Endothelial cell of umbilical vein (primary cell): ENCODE measurements at regions not wholly inside any gene's neighbourhood (a gene's known extent, or its start where the extent isn't known, plus 50 kb on each side); places are given as distances from the start of the nearest gene placed in this dataset.

ENCODE experiments used
- BruUV-seq: library from RNA; stranded (reverse); fragments of 400-500 nt; replicated peaks from 2 replicates; lab custom pipeline; 2021; lab: Mats Ljungman, UMichigan
- CTCF ChIA-PET: fragments of 300-600, 350-600 bp; sonication (Branson Sonifier 250); formaldehyde crosslinking; loops from one replicate; lab custom pipeline; 2021; ENCODE audit warnings: antibody characterized with exemption, inconsistent platforms; lab: Charles Lee
- POLR2A ChIA-PET: fragments of 300-600, 350-600 bp; sonication (Branson Sonifier 250); formaldehyde crosslinking; loops from one replicate; lab custom pipeline; 2021; ENCODE audit warnings: antibody characterized with exemption, inconsistent platforms; lab: Charles Lee
- DNase-seq: peaks from one replicate; pipeline ENCODE4 v3.0.0-alpha.2; 2011; ENCODE audit warnings: low read depth, low spot score
- FAIRE-seq: peaks from 2 replicates; lab custom pipeline; 2011; peaks lifted over from hg19 to GRCh38; lab: Jason Lieb, UNC
- H2AFZ ChIP-seq: 2 replicates; pipeline ENCODE4 v1.6.0; 2012; ENCODE audit warnings: low read depth, low read length, control low read depth, inconsistent platforms
- H3K27ac ChIP-seq: 2 replicates; pipeline ENCODE4 v1.5.1; 2011; ENCODE audit warnings: low read depth, mild to moderate bottlenecking, control low read depth, low read length, moderate library complexity; ENCODE audit not compliant: insufficient read depth
- H3K27me3 ChIP-seq, 2 experiments: 2 replicates each; pipeline versions ENCODE4 v1.6.0 to v1.6.1; 2011; ENCODE audit warnings: low read length in 2 of 2, mixed read lengths in 1 of 2; ENCODE audit not compliant: control insufficient read depth in 2 of 2, insufficient read depth in 2 of 2
- H3K36me3 ChIP-seq, 2 experiments: 2 replicates in 1 of 2; 3 replicates in 1 of 2; pipeline ENCODE4 v1.5.1; 2011; ENCODE audit warnings: low read length in 2 of 2, mild to moderate bottlenecking in 1 of 2, moderate library complexity in 1 of 2; ENCODE audit not compliant: control insufficient read depth in 2 of 2, insufficient read depth in 2 of 2; ENCODE audit errors: extremely low read depth in 1 of 2
- H3K4me1 ChIP-seq: 3 replicates; pipeline ENCODE4 v1.5.1; 2011; ENCODE audit warnings: mild to moderate bottlenecking, low read length; ENCODE audit not compliant: control insufficient read depth, insufficient read depth; ENCODE audit errors: extremely low read depth
- H3K4me2 ChIP-seq: 2 replicates; pipeline ENCODE4 v1.6.1; 2011; ENCODE audit warnings: low read length, control low read depth, mixed read lengths; ENCODE audit not compliant: insufficient read depth
- H3K4me3 ChIP-seq, 3 experiments: fragments of 200-600 bp in 1 of 3; sonication (generic), shearing (Covaris generic) in 1 of 3; replicated peaks in 1 of 3; 2 replicates each; pipeline ENCODE4 v1.5.1; 2011 to 2016; ENCODE audit warnings: control low read depth in 3 of 3, low read length in 3 of 3, mild to moderate bottlenecking in 2 of 3, inconsistent platforms in 1 of 3, low read depth in 1 of 3, moderate library complexity in 1 of 3; ENCODE audit not compliant: insufficient read depth in 1 of 3
- H3K79me2 ChIP-seq: 2 replicates; pipeline ENCODE4 v1.6.0; 2012; ENCODE audit warnings: low read length, inconsistent platforms; ENCODE audit not compliant: control insufficient read depth, insufficient read depth
- H3K9ac ChIP-seq: replicated peaks from 2 replicates; pipeline ENCODE3; 2011; ENCODE audit warnings: low read length, control low read depth; ENCODE audit not compliant: insufficient read depth; ENCODE audit errors: extremely low read depth
- H3K9me1 ChIP-seq: replicated peaks from 3 replicates; pipeline ENCODE4 v1.6.0; 2011; ENCODE audit warnings: mild to moderate bottlenecking, low read length; ENCODE audit not compliant: control insufficient read depth, insufficient read depth; ENCODE audit errors: extremely low read depth
- H3K9me3 ChIP-seq: replicated peaks from 2 replicates; pipeline ENCODE4 v1.5.1; 2012; ENCODE audit warnings: low read length, inconsistent platforms; ENCODE audit not compliant: control insufficient read depth, insufficient read depth
- H4K20me1 ChIP-seq: replicated peaks from 2 replicates; pipeline ENCODE3; 2011; ENCODE audit warnings: mild to moderate bottlenecking, low read length; ENCODE audit not compliant: control insufficient read depth, insufficient read depth; ENCODE audit errors: extremely low read depth
- CTCF ChIP-seq, 2 donors: IDR thresholded peaks; 1 replicate in 1 of 2; 2 replicates in 1 of 2; pipeline ENCODE4 v1.5.1; 2011; ENCODE audit warnings: low read length in 2 of 2, mild to moderate bottlenecking in 2 of 2, moderate library complexity in 2 of 2, control low read depth in 1 of 2, inconsistent platforms in 1 of 2, low read depth in 1 of 2; ENCODE audit not compliant: insufficient read depth in 1 of 2; ENCODE audit errors: extremely low read depth in 1 of 2
- EZH2 ChIP-seq: IDR thresholded peaks from 2 replicates; pipeline ENCODE4 v1.6.1; 2012; ENCODE audit warnings: borderline replicate concordance, low read depth, mild to moderate bottlenecking, moderate library complexity, low read length, inconsistent platforms; ENCODE audit not compliant: severe bottlenecking
- FOS ChIP-seq: IDR thresholded peaks from 2 replicates; pipeline ENCODE4 v1.6.1; 2011; ENCODE audit warnings: mild to moderate bottlenecking, low read length, moderate library complexity, borderline replicate concordance; ENCODE audit not compliant: insufficient read depth
- GATA2 ChIP-seq: IDR thresholded peaks from 2 replicates; pipeline ENCODE4 v1.7.0; 2011; ENCODE audit warnings: low read depth, mild to moderate bottlenecking, moderate library complexity, mixed read lengths, low read length; ENCODE audit not compliant: insufficient read length, insufficient read depth
- JUN ChIP-seq: IDR thresholded peaks from 2 replicates; pipeline ENCODE4 v1.6.1; 2011; ENCODE audit warnings: borderline replicate concordance, low read depth; ENCODE audit not compliant: insufficient read length, insufficient read depth
- MYC ChIP-seq: IDR thresholded peaks from one replicate; pipeline ENCODE4 v1.6.1; 2011; ENCODE audit warnings: mild to moderate bottlenecking, low read depth, low read length
- POLR2A ChIP-seq: IDR thresholded peaks from 2 replicates; pipeline ENCODE4 v1.6.1; 2012; ENCODE audit warnings: low read depth, mild to moderate bottlenecking, control low read depth, low read length
- POLR2AphosphoS5 ChIP-seq: IDR thresholded peaks from 2 replicates; pipeline ENCODE4 v1.6.1; 2012; ENCODE audit warnings: low read depth, mild to moderate bottlenecking, control low read depth, low read length, moderate library complexity; ENCODE audit not compliant: insufficient read depth
- dilution Hi-C: fragments of 300-500 bp; cut with MboI; formaldehyde crosslinking; loops from one replicate; pipeline ENCODE4 v1.15.0; 2019; ENCODE audit warnings: low sequenced_read_pairs; ENCODE audit not compliant: extremely low pct_ligation_motif_present
- intact Hi-C: fragments of 100-400 bp; cut with micrococcal nuclease; formaldehyde crosslinking; loops from one replicate; pipeline ENCODE4 v1.10.0; 2022
- TF ChIP-seq, protein P1 (sequence below): IDR thresholded peaks from 2 replicates; pipeline ENCODE4 v1.6.1; 2011; ENCODE audit not compliant: insufficient read depth, insufficient read length

DNA sequence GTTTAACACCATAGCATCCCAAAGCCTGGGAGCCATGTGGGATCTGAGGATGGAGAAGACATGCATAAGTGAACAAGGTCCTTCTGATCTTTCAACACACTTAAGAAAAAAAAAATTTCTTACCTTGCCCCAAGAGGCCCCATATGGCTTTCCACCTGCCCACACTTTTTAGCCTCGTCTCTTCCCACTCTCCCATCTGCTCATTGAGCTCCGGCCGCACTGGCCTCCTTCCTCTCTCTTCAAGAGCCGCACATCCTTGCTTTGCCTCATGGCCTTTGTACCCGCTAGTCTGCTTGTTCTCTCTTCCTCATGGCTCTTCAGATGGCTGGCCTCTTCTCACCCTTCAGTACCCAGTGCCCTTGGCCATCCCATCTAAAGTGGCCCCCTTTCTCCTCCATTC, 70.2 kb upstream of the PDE4B start:
- Histone ChIP-seq H3K4me2 (no peak overlapping the region), H3K27ac (no peak overlapping the region), H2AFZ (no peak overlapping the region), H3K9me1 (no peaks in the 10 kb centered on the region), H3K4me3 (no peak overlapping the region), H3K27me3 (no peaks in the 10 kb centered on the region), H4K20me1 (no peaks in the 10 kb centered on the region), H3K9ac (no peak overlapping the region), H3K4me1 (no peaks in the 10 kb centered on the region), H3K79me2 (no peaks in the 10 kb centered on the region), H3K9me3 (no peaks in the 10 kb centered on the region), H3K36me3 (no peaks in the 10 kb centered on the region)
- DNase-seq (no peak), FAIRE-seq (no peak)
- intact Hi-C loops (no loop called here), dilution Hi-C loops (no loop called here)
- ChIA-PET CTCF (no interaction called here), POLR2A (no interaction called here)
- TF ChIP-seq POLR2AphosphoS5 (no peak), GATA2 (no peak), MYC (no peak), EZH2 (no peak), FOS (no peak), CTCF (IDR thresholded peaks at IDR 0.05; ENCODE audit: extremely low read depth in 1 of 2, insufficient read depth in 1 of 2, low read depth in 1 of 2, low read length in 2 of 2) (no peak), POLR2A (no peak), JUN (no peak)
- TF ChIP-seq, protein P1, sequence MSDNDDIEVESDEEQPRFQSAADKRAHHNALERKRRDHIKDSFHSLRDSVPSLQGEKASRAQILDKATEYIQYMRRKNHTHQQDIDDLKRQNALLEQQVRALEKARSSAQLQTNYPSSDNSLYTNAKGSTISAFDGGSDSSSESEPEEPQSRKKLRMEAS = no peak
- BruUV-seq = no TSS peak
